ENCODE measurements at regions not wholly inside any gene's neighbourhood (a gene's known extent, or its start where the extent isn't known, plus 50 kb on each side); places are given as distances from the start of the nearest gene placed in this dataset.

- DNase-seq: no peak
These were observed 50.8 kb upstream of the CXCR4 start for GRCh38 chr2:136168720-136169119.

DNA sequence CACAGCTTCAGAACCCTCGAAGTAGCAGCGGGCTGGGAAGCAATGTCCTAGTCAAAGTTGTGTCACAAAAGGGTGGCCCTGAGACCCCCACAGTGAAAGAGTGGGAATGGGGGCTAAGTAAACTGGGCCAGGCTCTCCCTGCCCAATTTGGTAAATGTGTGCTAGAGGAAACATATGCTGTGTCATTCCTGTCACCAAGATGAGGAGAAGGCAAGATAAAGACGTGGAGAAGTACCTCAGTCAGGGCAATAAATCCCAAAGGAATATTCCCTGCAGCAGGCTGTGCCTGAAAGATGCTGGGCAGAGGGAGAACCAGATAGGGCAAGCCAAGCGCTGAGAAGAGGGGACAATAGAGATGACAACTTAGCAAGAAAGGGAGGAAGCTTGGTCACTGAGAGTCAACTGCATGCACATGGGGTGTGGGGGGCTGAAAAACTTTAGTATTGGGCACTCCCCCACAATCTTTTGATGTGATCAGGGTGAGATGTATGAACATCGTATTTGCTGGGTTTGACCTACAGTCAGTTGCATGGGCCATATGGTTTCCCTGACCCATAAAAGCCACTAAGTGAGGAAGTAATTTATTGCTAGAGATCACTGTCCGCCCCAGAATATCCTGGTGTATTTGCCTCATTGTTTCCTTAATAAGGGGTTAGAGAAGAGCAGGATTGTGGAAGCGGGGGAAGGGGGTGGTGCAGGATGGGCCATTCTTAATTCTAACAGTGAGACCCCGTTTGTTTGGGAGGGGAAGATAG lies 49.9 kb upstream of the CXCR4 start:
- no peak for DNase-seq
